HepG2 (cell line): ENCODE measurements at regions not wholly inside any gene's neighbourhood (a gene's known extent, or its start where the extent isn't known, plus 50 kb on each side); places are given as distances from the start of the nearest gene placed in this dataset.

ENCODE experiments used
- ATAC-seq: fragments of 200-7000 bp; cut with Tn5 transposase; 3 replicates; pipeline ENCODE4 v1.9.1; 2020; ENCODE audit warnings: mild to moderate bottlenecking, moderate library complexity
- BruUV-seq: library from RNA; stranded (reverse); fragments of 400-500 nt; replicated peaks from 2 replicates; lab custom pipeline; 2021; lab: Mats Ljungman, UMichigan
- CTCF ChIA-PET: fragments of 300-600 bp; formaldehyde crosslinking; extraction: SDS; loops from one replicate; lab custom pipeline; 2021; ENCODE audit warnings: low total read pairs, inconsistent platforms, low intra/inter-chr PET ratio; lab: Yijun Ruan, JAX
- POLR2A ChIA-PET: fragments of 350-600 bp; sonication (Branson Sonifier 250); formaldehyde crosslinking; loops from one replicate; lab custom pipeline; 2020; ENCODE audit warnings: antibody characterized with exemption, inconsistent platforms; lab: Yijun Ruan, JAX
- DNase-seq: peaks from one replicate; pipeline ENCODE4 v3.0.0-alpha.2; 2015; ENCODE audit warnings: low spot score
- FAIRE-seq: peaks from 3 replicates; lab custom pipeline; 2011; peaks lifted over from hg19 to GRCh38; lab: Jason Lieb, UNC
- H2AFZ ChIP-seq: one replicate; pipeline ENCODE4 v1.6.1; 2011; ENCODE audit warnings: low read length, inconsistent platforms
- H3K27ac ChIP-seq: fragments of 300-600 bp; 3 replicates; pipeline ENCODE4 v1.8.0; 2011; ENCODE audit warnings: mixed run types, mild to moderate bottlenecking, mixed read lengths, low read length, inconsistent platforms; ENCODE audit not compliant: insufficient read depth; ENCODE audit errors: extremely low read length
- H3K27me3 ChIP-seq, 2 experiments: fragments of 200-600 bp in 1 of 2; 2 replicates in 1 of 2; 3 replicates in 1 of 2; pipeline versions ENCODE4 v1.6.0 to v1.8.0; 2011; ENCODE audit warnings: low read length in 2 of 2, mild to moderate bottlenecking in 2 of 2, moderate library complexity in 2 of 2, inconsistent platforms in 1 of 2; ENCODE audit not compliant: insufficient read depth in 2 of 2, control insufficient read depth in 1 of 2
- H3K36me3 ChIP-seq, 2 experiments: fragments of 200-600 bp in 1 of 2; replicated peaks in 1 of 2; 2 replicates in 1 of 2; 3 replicates in 1 of 2; pipeline versions ENCODE4 v1.5.1 to v1.8.0; 2011; ENCODE audit warnings: low read length in 2 of 2, inconsistent platforms in 1 of 2; ENCODE audit not compliant: insufficient read depth in 2 of 2, control insufficient read depth in 1 of 2
- H3K4me1 ChIP-seq: 2 replicates; pipeline ENCODE4 v1.5.1; 2012; ENCODE audit warnings: low read length, inconsistent platforms; ENCODE audit not compliant: insufficient read depth
- H3K4me2 ChIP-seq: 2 replicates; pipeline ENCODE4 v1.6.0; 2011; ENCODE audit warnings: low read depth, low read length, inconsistent platforms
- H3K4me3 ChIP-seq, 3 experiments: fragments of 200-600 bp in 1 of 3; sonication (generic), shearing (Covaris generic) in 1 of 3; replicated peaks in 1 of 3; 2 replicates each; pipeline ENCODE4 v1.5.1; 2011 to 2016; ENCODE audit warnings: low read length in 3 of 3, inconsistent platforms in 2 of 3, low read depth in 2 of 3, mild to moderate bottlenecking in 2 of 3, control low read depth in 1 of 3, mixed read lengths in 1 of 3; ENCODE audit not compliant: insufficient read depth in 1 of 3
- H3K79me2 ChIP-seq: one replicate; pipeline ENCODE4 v1.6.1; 2011; ENCODE audit warnings: low read length, inconsistent platforms; ENCODE audit not compliant: insufficient read depth
- H3K9ac ChIP-seq: 2 replicates; pipeline ENCODE4 v1.6.0; 2011; ENCODE audit warnings: mild to moderate bottlenecking, low read depth, low read length, inconsistent platforms; ENCODE audit not compliant: insufficient read depth
- H3K9me3 ChIP-seq: 2 replicates; pipeline ENCODE4 v1.5.1; 2012; ENCODE audit warnings: mild to moderate bottlenecking, low read length
- H4K20me1 ChIP-seq: 2 replicates; pipeline ENCODE4 v1.6.0; 2011; ENCODE audit warnings: inconsistent platforms, mild to moderate bottlenecking, low read length, moderate library complexity; ENCODE audit not compliant: insufficient read depth
- CBX5 ChIP-seq: sonication (generic); formaldehyde crosslinking; IDR thresholded peaks from 2 replicates; pipeline ENCODE4 v1.4.0; 2020; ENCODE audit warnings: missing genetic modification reagents, borderline replicate concordance
- CENPT ChIP-seq: sonication (generic); formaldehyde crosslinking; IDR thresholded peaks from 2 replicates; pipeline ENCODE4 v1.8.0; 2022; ENCODE audit warnings: low read depth, mild to moderate bottlenecking, moderate library complexity, missing genetic modification reagents
- MYC ChIP-seq: sonication (generic); formaldehyde crosslinking; IDR thresholded peaks from 2 replicates; pipeline ENCODE4 v1.9.0; 2021; ENCODE audit warnings: missing genetic modification reagents, borderline replicate concordance
- NONO ChIP-seq, 2 experiments: fragments of 450-650 bp in 1 of 2; sonication (generic) in 1 of 2; formaldehyde crosslinking in 1 of 2; IDR thresholded peaks in 1 of 2; conservative IDR thresholded peaks in 1 of 2; 2 replicates each; pipeline versions ENCODE4 v1.6.1 to v1.8.0; 2017 to 2022; ENCODE audit warnings: mild to moderate bottlenecking in 1 of 2, missing genetic modification reagents in 1 of 2, moderate library complexity in 1 of 2
- PPARG ChIP-seq: conservative IDR thresholded peaks from 2 replicates; pipeline ENCODE4 v1.6.1; 2016; ENCODE audit warnings: missing biosample characterization, missing genetic modification reagents
- RBAK ChIP-seq: sonication (generic); formaldehyde crosslinking; IDR thresholded peaks from 2 replicates; pipeline ENCODE4 v1.5.1; 2020; ENCODE audit warnings: mild to moderate bottlenecking, missing genetic modification reagents
- SALL2 ChIP-seq: sonication (generic); formaldehyde crosslinking; IDR thresholded peaks from 2 replicates; pipeline ENCODE4 v1.8.1; 2023; ENCODE audit warnings: mild to moderate bottlenecking, missing genetic modification reagents, inconsistent platforms
- SSRP1 ChIP-seq: IDR thresholded peaks from 2 replicates; pipeline ENCODE4 v1.6.1; 2016; ENCODE audit warnings: control low read depth
- TBP ChIP-seq: sonication (generic); formaldehyde crosslinking; IDR thresholded peaks from 2 replicates; pipeline ENCODE4 v1.5.0; 2020; ENCODE audit warnings: missing genetic modification reagents
- TEAD3 ChIP-seq: optimal IDR thresholded peaks from 2 replicates; pipeline ENCODE3; 2016; ENCODE audit warnings: borderline replicate concordance
- ZMYM3 ChIP-seq: sonication (generic); formaldehyde crosslinking; IDR thresholded peaks from 2 replicates; pipeline ENCODE4 v1.5.1; 2020; ENCODE audit warnings: mild to moderate bottlenecking, missing genetic modification reagents
- ZNF350 ChIP-seq: sonication (generic); formaldehyde crosslinking; IDR thresholded peaks from 2 replicates; pipeline ENCODE4 v1.4.0; 2020; ENCODE audit warnings: mild to moderate bottlenecking, low read depth, missing genetic modification reagents, borderline replicate concordance
- ZNF367 ChIP-seq: sonication (generic); formaldehyde crosslinking; IDR thresholded peaks from 2 replicates; pipeline ENCODE4 v1.4.0; 2020; ENCODE audit warnings: missing genetic modification reagents, borderline replicate concordance
- ZNF501 ChIP-seq: sonication (generic); formaldehyde crosslinking; IDR thresholded peaks from 2 replicates; pipeline ENCODE4 v1.5.1; 2020; ENCODE audit warnings: mild to moderate bottlenecking, moderate library complexity, missing genetic modification reagents
- ZNF563 ChIP-seq: sonication (generic); formaldehyde crosslinking; IDR thresholded peaks from 2 replicates; pipeline ENCODE4 v1.8.0; 2022; ENCODE audit warnings: mild to moderate bottlenecking, moderate library complexity, missing genetic modification reagents
- ZNF598 ChIP-seq: sonication (generic); formaldehyde crosslinking; IDR thresholded peaks from 2 replicates; pipeline ENCODE4 v1.5.1; 2020; ENCODE audit warnings: mild to moderate bottlenecking, missing genetic modification reagents, borderline replicate concordance
- ZNF616 ChIP-seq: sonication (generic); formaldehyde crosslinking; IDR thresholded peaks from 2 replicates; pipeline ENCODE4 v1.5.0; 2020; ENCODE audit warnings: low read depth, mild to moderate bottlenecking, missing genetic modification reagents
- ZNF670 ChIP-seq: sonication (generic); formaldehyde crosslinking; IDR thresholded peaks from 2 replicates; pipeline ENCODE4 v1.8.0; 2022; ENCODE audit warnings: mild to moderate bottlenecking, missing genetic modification reagents, borderline replicate concordance
- WGBS: methylation state at CpG from one replicate; pipeline ENCODE4 v1.1.6; 2017; ENCODE audit warnings: low lambda C conversion rate; 5-methylcytosine and 5-hydroxymethylcytosine counted together
- in situ Hi-C: cut with HindIII; loops from 2 replicates; pipeline ENCODE4 v1.10.0; 2017; ENCODE audit warnings: low pct_unique_long_range_greater_than_20kb; ENCODE audit not compliant: extremely low pct_ligation_motif_present
- intact Hi-C: fragments of 100-400 bp; cut with micrococcal nuclease; formaldehyde crosslinking; loops from one replicate; pipeline ENCODE4 v1.10.0; 2022; ENCODE audit not compliant: unreplicated experiment
- TF ChIP-seq, protein P1 (sequence below): sonication (generic); formaldehyde crosslinking; IDR thresholded peaks from 2 replicates; pipeline ENCODE4 v1.5.0; 2020; ENCODE audit warnings: missing genetic modification reagents
- TF ChIP-seq, protein P2 (sequence below): sonication (generic); formaldehyde crosslinking; IDR thresholded peaks from 2 replicates; pipeline ENCODE4 v1.4.0; 2020; ENCODE audit warnings: missing genetic modification reagents, borderline replicate concordance

DNA sequence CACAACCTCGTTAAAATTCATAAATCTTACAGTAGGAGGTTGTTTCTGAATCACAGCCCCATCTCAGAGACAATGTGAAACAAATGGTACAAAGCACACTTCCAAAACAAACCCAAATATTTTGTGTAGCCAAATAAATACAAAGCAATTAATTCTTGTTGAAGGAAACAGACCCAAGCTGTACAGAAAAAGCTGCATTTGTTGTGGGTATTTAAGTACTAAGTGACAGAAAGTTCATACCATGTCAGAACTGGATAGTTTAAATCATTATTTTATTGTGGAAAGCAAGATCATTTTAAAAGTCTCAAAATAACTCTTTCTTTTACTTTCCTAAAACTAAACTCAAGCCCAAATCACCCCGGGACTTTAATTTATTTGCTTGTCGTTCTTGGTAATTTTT is 570.7 kb downstream of the ELAVL2 start:
- WGBS, result 21% methylated on average over 3 of the region's 3 CpGs

More for the DNA sequence above, 570.7 kb downstream of the ELAVL2 start:
- no peak overlapping the region for H3K4me2 ChIP-seq
- intact Hi-C loops (no loop called here), in situ Hi-C loops (no loop called here)
- ChIA-PET CTCF (no interaction called here), POLR2A (interaction anchor here (0.5 kb wide), 1 partner anchor 10 kb away, joined by 3 read pairs; no protein-coding TSS in a partner anchor)
- no peak overlapping the region for H3K27ac ChIP-seq
- no peaks in the 10 kb centered on the region for H3K79me2 ChIP-seq
- BruUV-seq, result no TSS peak
- H2AFZ ChIP-seq, result peak overlapping the region; percentile 27
- TF ChIP-seq SSRP1 (CRISPR knock-in tag) (no peak), ZNF670 (no peak), ZNF350 (no peak), TBP (CRISPR knock-in tag) (no peak), NONO (IDR thresholded peaks at IDR 0.05) (no peak), NONO (CRISPR knock-in tag; conservative IDR thresholded peaks at IDR 0.05) (no peak), CBX5 (CRISPR knock-in tag) (no peak), ZNF367 (CRISPR knock-in tag) (no peak), CENPT (CRISPR knock-in tag) (no peak), ZNF598 (CRISPR knock-in tag) (no peak), TEAD3 (CRISPR knock-in tag) (no peak), RBAK (CRISPR knock-in tag) (no peak), ZNF501 (CRISPR knock-in tag) (no peak), ZNF563 (CRISPR knock-in tag) (no peak), SALL2 (CRISPR knock-in tag) (no peak), ZMYM3 (CRISPR knock-in tag) (no peak), PPARG (no peak), MYC (CRISPR knock-in tag) (no peak), ZNF616 (CRISPR knock-in tag) (no peak)
- TF ChIP-seq, protein P1, sequence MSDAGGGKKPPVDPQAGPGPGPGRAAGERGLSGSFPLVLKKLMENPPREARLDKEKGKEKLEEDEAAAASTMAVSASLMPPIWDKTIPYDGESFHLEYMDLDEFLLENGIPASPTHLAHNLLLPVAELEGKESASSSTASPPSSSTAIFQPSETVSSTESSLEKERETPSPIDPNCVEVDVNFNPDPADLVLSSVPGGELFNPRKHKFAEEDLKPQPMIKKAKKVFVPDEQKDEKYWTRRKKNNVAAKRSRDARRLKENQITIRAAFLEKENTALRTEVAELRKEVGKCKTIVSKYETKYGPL (CRISPR knock-in tag), result no peak
- TF ChIP-seq, protein P2, sequence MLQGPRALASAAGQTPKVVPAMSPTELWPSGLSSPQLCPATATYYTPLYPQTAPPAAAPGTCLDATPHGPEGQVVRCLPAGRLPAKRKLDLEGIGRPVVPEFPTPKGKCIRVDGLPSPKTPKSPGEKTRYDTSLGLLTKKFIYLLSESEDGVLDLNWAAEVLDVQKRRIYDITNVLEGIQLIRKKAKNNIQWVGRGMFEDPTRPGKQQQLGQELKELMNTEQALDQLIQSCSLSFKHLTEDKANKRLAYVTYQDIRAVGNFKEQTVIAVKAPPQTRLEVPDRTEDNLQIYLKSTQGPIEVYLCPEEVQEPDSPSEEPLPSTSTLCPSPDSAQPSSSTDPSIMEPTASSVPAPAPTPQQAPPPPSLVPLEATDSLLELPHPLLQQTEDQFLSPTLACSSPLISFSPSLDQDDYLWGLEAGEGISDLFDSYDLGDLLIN (CRISPR knock-in tag), result no peak
- no peaks in the 10 kb centered on the region for H3K36me3 ChIP-seq
- no peaks in the 10 kb centered on the region for H3K4me1 ChIP-seq
- no peak for DNase-seq
- no peak for ATAC-seq
- no peaks in the 10 kb centered on the region for H3K27me3 ChIP-seq
- no peaks in the 10 kb centered on the region for H4K20me1 ChIP-seq
- H3K9me3 ChIP-seq, result peaks cover 25% of the 10 kb centered on the region
- FAIRE-seq, result no peak
- no peak overlapping the region for H3K4me3 ChIP-seq
- no peak overlapping the region for H3K9ac ChIP-seq
